HCT116 (cell line): ENCODE measurements at regions not wholly inside any gene's neighbourhood (a gene's known extent, or its start where the extent isn't known, plus 50 kb on each side); places are given as distances from the start of the nearest gene placed in this dataset.

Source experiments
- ATAC-seq: fragments of 200-7000 bp; cut with Tn5 transposase; 2 replicates; pipeline ENCODE4 v1.9.1; 2020; ENCODE audit warnings: mild to moderate bottlenecking, moderate library complexity
- BruUV-seq: library from RNA; stranded (reverse); fragments of 400-500 nt; replicated peaks from 2 replicates; lab custom pipeline; 2021; lab: Mats Ljungman, UMichigan
- CTCF ChIA-PET: fragments of 300-600 bp; sonication (Branson Sonifier 250); formaldehyde crosslinking; loops from one replicate; lab custom pipeline; 2021; ENCODE audit warnings: antibody characterized with exemption; lab: Charles Lee
- POLR2A ChIA-PET: fragments of 300-600, 350-600 bp; sonication (Branson Sonifier 250); formaldehyde crosslinking; loops from one replicate; lab custom pipeline; 2021; ENCODE audit warnings: antibody characterized with exemption; lab: Charles Lee
- RAD21 ChIA-PET, 2 experiments: fragments of 300-600 bp; sonication (Branson Sonifier 250); formaldehyde crosslinking; loops; one replicate each; lab custom pipeline; 2023; ENCODE audit warnings: low total read pairs in 2 of 2; ENCODE audit not compliant: uncharacterized antibody in 2 of 2, unreplicated experiment in 2 of 2, low non-redundant PET in 1 of 2; lab: Charles Lee
- DNase-seq: peaks from one replicate; pipeline ENCODE4 v3.0.0-alpha.2; 2010; ENCODE audit warnings: low read depth, low spot score
- H2AFZ ChIP-seq: fragments of 200-600 bp; shearing (Covaris generic), sonication (generic); 2 replicates; pipeline ENCODE4 v1.6.1; 2017; ENCODE audit warnings: low read depth, mixed run types, mixed read lengths, antibody characterized with exemption, low read length; ENCODE audit not compliant: poor library complexity, severe bottlenecking
- H3K27ac ChIP-seq: 2 replicates; pipeline ENCODE4 v1.5.1; 2012; ENCODE audit warnings: low read depth, low read length
- H3K27me3 ChIP-seq: fragments of 200-600 bp; sonication (generic); 2 replicates; pipeline ENCODE4 v1.6.1; 2016; ENCODE audit warnings: mixed run types, low read length, mixed read lengths; ENCODE audit not compliant: insufficient read depth
- H3K36me3 ChIP-seq, 2 experiments: fragments of 200-500 bp in 1 of 2; fragments of 200-600 bp in 1 of 2; sonication (Bioruptor generic) in 1 of 2; sonication (generic) in 1 of 2; 2 replicates each; pipeline versions ENCODE4 v1.5.1 to v1.6.1; 2014 to 2016; ENCODE audit warnings: low read length in 2 of 2, inconsistent platforms in 1 of 2, mixed read lengths in 1 of 2, mixed run types in 1 of 2; ENCODE audit not compliant: insufficient read depth in 2 of 2, control insufficient read depth in 1 of 2
- H3K4me1 ChIP-seq, 2 experiments: fragments of 200-600 bp in 1 of 2; sonication (generic) in 1 of 2; 2 replicates each; pipeline versions ENCODE4 v1.5.1 to v1.6.1; 2012 to 2017; ENCODE audit warnings: low read length in 2 of 2, inconsistent platforms in 1 of 2, mild to moderate bottlenecking in 1 of 2, mixed read lengths in 1 of 2, mixed run types in 1 of 2, moderate library complexity in 1 of 2; ENCODE audit not compliant: insufficient read depth in 2 of 2, control insufficient read depth in 1 of 2
- H3K4me2 ChIP-seq: fragments of 200-600 bp; sonication (generic); 2 replicates; pipeline ENCODE4 v1.6.1; 2017; ENCODE audit warnings: mixed run types, low read length, mixed read lengths
- H3K4me3 ChIP-seq, 2 experiments: fragments of 200-600 bp in 1 of 2; sonication (generic) in 1 of 2; replicated peaks in 1 of 2; 2 replicates each; pipeline ENCODE4 v1.5.1; 2011 to 2016; ENCODE audit warnings: low read length in 2 of 2, control low read depth in 1 of 2, low read depth in 1 of 2, mild to moderate bottlenecking in 1 of 2, mixed read lengths in 1 of 2, mixed run types in 1 of 2
- H3K79me2 ChIP-seq: fragments of 200-600 bp; sonication (generic); 2 replicates; pipeline ENCODE4 v1.6.1; 2017; ENCODE audit warnings: mild to moderate bottlenecking, mixed run types, low read length, moderate library complexity, mixed read lengths; ENCODE audit not compliant: insufficient read depth
- H3K9ac ChIP-seq: fragments of 200-600 bp; sonication (generic); 2 replicates; pipeline ENCODE4 v1.6.1; 2016; ENCODE audit warnings: low read length, mixed read lengths
- H3K9me2 ChIP-seq: fragments of 200-600 bp; sonication (generic), shearing (Covaris generic); 2 replicates; pipeline ENCODE4 v1.6.1; 2017; ENCODE audit warnings: mixed run types, mild to moderate bottlenecking, moderate library complexity; ENCODE audit not compliant: insufficient read depth
- H3K9me3 ChIP-seq, 2 experiments: fragments of 200-500 bp in 1 of 2; fragments of 200-600 bp in 1 of 2; sonication (Bioruptor generic) in 1 of 2; sonication (generic) in 1 of 2; 2 replicates each; pipeline ENCODE4 v1.6.1; 2014 to 2017; ENCODE audit warnings: low read length in 2 of 2, mixed read lengths in 2 of 2, inconsistent platforms in 1 of 2, low read depth in 1 of 2, mild to moderate bottlenecking in 1 of 2, mixed run types in 1 of 2, moderate library complexity in 1 of 2; ENCODE audit not compliant: control insufficient read depth in 1 of 2, insufficient read depth in 1 of 2
- H4K20me1 ChIP-seq: fragments of 200-600 bp; sonication (generic), shearing (Covaris generic); 2 replicates; pipeline ENCODE4 v1.6.1; 2017; ENCODE audit warnings: mixed run types, mild to moderate bottlenecking, moderate library complexity; ENCODE audit not compliant: insufficient read depth
- ATF3 ChIP-seq: IDR thresholded peaks from 2 replicates; pipeline ENCODE4 v1.6.1; 2012
- CBX3 ChIP-seq: IDR thresholded peaks from 2 replicates; pipeline ENCODE4 v1.6.1; 2012; ENCODE audit warnings: low read depth
- CEBPB ChIP-seq: IDR thresholded peaks from 2 replicates; pipeline ENCODE4 v1.6.1; 2012; ENCODE audit warnings: low read depth
- CTCF ChIP-seq, 3 experiments: fragments of 200-600 bp in 1 of 3; sonication (generic) in 1 of 3; IDR thresholded peaks in 2 of 3; conservative IDR thresholded peaks in 1 of 3; 2 replicates each; pipeline ENCODE4 v1.5.1; 2012 to 2017; ENCODE audit warnings: low read depth in 2 of 3, low read length in 2 of 3, antibody characterized with exemption in 1 of 3, borderline replicate concordance in 1 of 3, control low read depth in 1 of 3, mild to moderate bottlenecking in 1 of 3, mixed read lengths in 1 of 3, mixed run types in 1 of 3, moderate library complexity in 1 of 3; ENCODE audit not compliant: insufficient read depth in 1 of 3
- ELF1 ChIP-seq: IDR thresholded peaks from 2 replicates; pipeline ENCODE4 v1.6.1; 2012; ENCODE audit warnings: low read depth, borderline replicate concordance
- EZH2 ChIP-seq: fragments of 200-600 bp; sonication (generic); IDR thresholded peaks from 2 replicates; pipeline ENCODE4 v1.6.1; 2017; ENCODE audit warnings: antibody characterized with exemption, mixed run types
- FOSL1 ChIP-seq: IDR thresholded peaks from 2 replicates; pipeline ENCODE4 v1.6.1; 2012; ENCODE audit warnings: low read depth
- MAX ChIP-seq: IDR thresholded peaks from 2 replicates; pipeline ENCODE4 v1.6.1; 2012
- POLR2A ChIP-seq: IDR thresholded peaks from 2 replicates; pipeline ENCODE4 v1.7.0; 2011; ENCODE audit warnings: borderline replicate concordance; ENCODE audit not compliant: insufficient read depth, insufficient read length; ENCODE audit errors: extremely low read depth
- POLR2AphosphoS5 ChIP-seq: IDR thresholded peaks from 2 replicates; pipeline ENCODE4 v1.6.1; 2011; ENCODE audit warnings: mild to moderate bottlenecking, low read depth, low read length, moderate library complexity
- RAD21 ChIP-seq: IDR thresholded peaks from 2 replicates; pipeline ENCODE4 v1.6.1; 2012; ENCODE audit warnings: low read depth, mild to moderate bottlenecking
- SIN3A ChIP-seq: IDR thresholded peaks from 2 replicates; pipeline ENCODE4 v1.6.1; 2012; ENCODE audit warnings: low read depth
- SP1 ChIP-seq: IDR thresholded peaks from 2 replicates; pipeline ENCODE4 v1.6.1; 2012; ENCODE audit warnings: low read depth
- SRF ChIP-seq: IDR thresholded peaks from 2 replicates; pipeline ENCODE4 v1.6.1; 2012; ENCODE audit warnings: low read depth
- ZFX ChIP-seq: fragments of 450-650 bp; IDR thresholded peaks from 2 replicates; pipeline ENCODE4 v1.6.1; 2017
- ZNF274 ChIP-seq: fragments of 200-500 bp; sonication (Bioruptor generic); IDR thresholded peaks from 2 replicates; pipeline ENCODE4 v1.6.1; 2014; ENCODE audit warnings: mild to moderate bottlenecking, low read depth, low read length, inconsistent platforms
- intact Hi-C: fragments of 100-400 bp; cut with micrococcal nuclease; formaldehyde crosslinking; loops from 2 replicates; pipeline ENCODE4 v1.10.0; 2022
- TF ChIP-seq, protein P1 (sequence below): IDR thresholded peaks from 2 replicates; pipeline ENCODE4 v1.6.1; 2011; ENCODE audit warnings: mild to moderate bottlenecking, low read length, moderate library complexity; ENCODE audit not compliant: insufficient replicate concordance; ENCODE audit errors: extremely low read depth

- RAD21 ChIA-PET, result no interaction called here
- ATAC-seq (no peak), DNase-seq (no peak)
- no peak for TF ChIP-seq ZFX
- TF ChIP-seq RAD21, result no peak
- no peak for TF ChIP-seq CBX3
- no peak for TF ChIP-seq ZNF274
- TF ChIP-seq SIN3A, result no peak
- TF ChIP-seq POLR2AphosphoS5, result no peak
- no peak for TF ChIP-seq SRF
- TF ChIP-seq POLR2A, result no peak
- TF ChIP-seq EZH2, result no peak
- TF ChIP-seq MAX, result no peak
- TF ChIP-seq ELF1, result no peak
- TF ChIP-seq ATF3, result no peak
- no peak for TF ChIP-seq SP1
- TF ChIP-seq CTCF (IDR thresholded peaks at IDR 0.05 in 2 of 3, conservative IDR thresholded peaks at IDR 0.05 in 1 of 3; ENCODE audit: borderline replicate concordance in 1 of 3, insufficient read depth in 1 of 3, low read depth in 2 of 3, low read length in 2 of 3), result no peak
- TF ChIP-seq, protein P1, sequence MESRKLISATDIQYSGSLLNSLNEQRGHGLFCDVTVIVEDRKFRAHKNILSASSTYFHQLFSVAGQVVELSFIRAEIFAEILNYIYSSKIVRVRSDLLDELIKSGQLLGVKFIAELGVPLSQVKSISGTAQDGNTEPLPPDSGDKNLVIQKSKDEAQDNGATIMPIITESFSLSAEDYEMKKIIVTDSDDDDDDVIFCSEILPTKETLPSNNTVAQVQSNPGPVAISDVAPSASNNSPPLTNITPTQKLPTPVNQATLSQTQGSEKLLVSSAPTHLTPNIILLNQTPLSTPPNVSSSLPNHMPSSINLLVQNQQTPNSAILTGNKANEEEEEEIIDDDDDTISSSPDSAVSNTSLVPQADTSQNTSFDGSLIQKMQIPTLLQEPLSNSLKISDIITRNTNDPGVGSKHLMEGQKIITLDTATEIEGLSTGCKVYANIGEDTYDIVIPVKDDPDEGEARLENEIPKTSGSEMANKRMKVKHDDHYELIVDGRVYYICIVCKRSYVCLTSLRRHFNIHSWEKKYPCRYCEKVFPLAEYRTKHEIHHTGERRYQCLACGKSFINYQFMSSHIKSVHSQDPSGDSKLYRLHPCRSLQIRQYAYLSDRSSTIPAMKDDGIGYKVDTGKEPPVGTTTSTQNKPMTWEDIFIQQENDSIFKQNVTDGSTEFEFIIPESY, result no peak
- TF ChIP-seq CEBPB, result no peak
- TF ChIP-seq FOSL1, result no peak
- Histone ChIP-seq H3K27me3 (no peaks in the 10 kb centered on the region; the same call in 1 of the 2 replicates), H2AFZ (no peak overlapping the region), H3K9ac (no peak overlapping the region), H3K4me3 (no peak overlapping the region), H4K20me1 (no peaks in the 10 kb centered on the region), H3K27ac (no peak overlapping the region), H3K9me3 (no peaks in the 10 kb centered on the region), H3K9me2 (no peaks in the 10 kb centered on the region), H3K79me2 (no peaks in the 10 kb centered on the region), H3K4me1 (peaks cover 0 to 14% of the 10 kb centered on the region in 2 experiments; a peak in 2 of 4 replicates), H3K36me3 (no peaks in the 10 kb centered on the region), H3K4me2 (no peak overlapping the region)
- intact Hi-C loops, result no loop called here
- CTCF ChIA-PET, result no interaction called here
- POLR2A ChIA-PET, result no interaction called here
- no TSS peak for BruUV-seq
Observed at GRCh38 chr2:88252111-88252510, 82.0 kb downstream of the THNSL2 start.
